ENCODE measurements at regions not wholly inside any gene's neighbourhood (a gene's known extent, or its start where the extent isn't known, plus 50 kb on each side); places are given as distances from the start of the nearest gene placed in this dataset.

DNA sequence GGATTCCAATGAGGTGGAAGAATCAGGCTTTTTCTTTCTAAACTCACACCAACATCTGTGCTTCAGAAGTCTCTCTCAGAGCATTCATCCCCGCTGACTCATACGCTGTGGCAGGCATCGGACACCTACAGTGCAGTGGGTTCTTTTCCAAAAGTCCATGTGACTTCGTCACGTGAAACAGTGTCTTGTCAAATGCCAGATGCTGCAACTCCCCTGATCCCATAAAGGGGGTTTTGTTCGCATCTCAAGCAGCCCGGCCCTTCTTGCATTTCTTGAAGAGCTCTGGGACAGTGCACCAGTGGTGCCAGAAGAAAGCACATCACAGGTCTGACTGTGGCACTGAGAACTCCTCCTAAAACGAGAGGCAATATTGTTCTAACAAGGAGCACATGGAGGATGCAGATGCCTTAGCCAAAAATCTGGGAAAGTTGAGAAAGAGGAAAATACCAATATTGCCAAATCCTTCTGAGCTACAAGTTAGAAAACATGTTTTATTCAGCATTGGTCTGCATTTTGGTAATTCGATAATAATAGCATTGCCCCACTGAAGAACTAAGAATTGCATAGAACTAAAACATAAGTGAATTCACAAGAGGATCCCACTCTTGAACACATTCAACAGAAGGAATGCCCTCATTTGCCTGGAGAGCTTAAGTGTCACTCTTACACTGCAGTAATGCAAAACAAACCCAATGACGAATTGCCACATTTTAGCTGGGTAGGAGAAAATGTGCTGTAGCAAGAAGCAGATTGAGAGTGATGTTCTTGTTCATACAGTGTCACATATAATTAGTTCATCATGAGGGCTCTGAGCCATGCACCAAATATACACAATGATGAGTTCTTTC, 204.4 kb downstream of the CXCL12 start:
- H3K4me1 ChIP-seq (ENCODE audit: low read length) = no peaks in the 10 kb centered on the region
- no peaks in the 10 kb centered on the region for H4K20me1 ChIP-seq (ENCODE audit: insufficient read depth, low read length)
- no peaks in the 10 kb centered on the region for H3K9me3 ChIP-seq (ENCODE audit: insufficient read depth, low read length)
- no peak overlapping the region for H3K4me3 ChIP-seq (ENCODE audit: low read length)
- no peak overlapping the region for H3K9ac ChIP-seq (ENCODE audit: low read length)
- H2AFZ ChIP-seq (ENCODE audit: low read depth, low read length) = no peak overlapping the region
- H3K27me3 ChIP-seq (ENCODE audit: low read depth, low read length) = no peaks in the 10 kb centered on the region
- no peaks in the 10 kb centered on the region for H3K36me3 ChIP-seq (replicated peaks; ENCODE audit: low read depth, low read length)
- no peaks in the 10 kb centered on the region for H3K79me2 ChIP-seq (ENCODE audit: low read length)
- no peak overlapping the region for H3K27ac ChIP-seq (ENCODE audit: low read length)
- TF ChIP-seq, protein P1, sequence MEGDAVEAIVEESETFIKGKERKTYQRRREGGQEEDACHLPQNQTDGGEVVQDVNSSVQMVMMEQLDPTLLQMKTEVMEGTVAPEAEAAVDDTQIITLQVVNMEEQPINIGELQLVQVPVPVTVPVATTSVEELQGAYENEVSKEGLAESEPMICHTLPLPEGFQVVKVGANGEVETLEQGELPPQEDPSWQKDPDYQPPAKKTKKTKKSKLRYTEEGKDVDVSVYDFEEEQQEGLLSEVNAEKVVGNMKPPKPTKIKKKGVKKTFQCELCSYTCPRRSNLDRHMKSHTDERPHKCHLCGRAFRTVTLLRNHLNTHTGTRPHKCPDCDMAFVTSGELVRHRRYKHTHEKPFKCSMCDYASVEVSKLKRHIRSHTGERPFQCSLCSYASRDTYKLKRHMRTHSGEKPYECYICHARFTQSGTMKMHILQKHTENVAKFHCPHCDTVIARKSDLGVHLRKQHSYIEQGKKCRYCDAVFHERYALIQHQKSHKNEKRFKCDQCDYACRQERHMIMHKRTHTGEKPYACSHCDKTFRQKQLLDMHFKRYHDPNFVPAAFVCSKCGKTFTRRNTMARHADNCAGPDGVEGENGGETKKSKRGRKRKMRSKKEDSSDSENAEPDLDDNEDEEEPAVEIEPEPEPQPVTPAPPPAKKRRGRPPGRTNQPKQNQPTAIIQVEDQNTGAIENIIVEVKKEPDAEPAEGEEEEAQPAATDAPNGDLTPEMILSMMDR (IDR thresholded peaks at IDR 0.05; ENCODE audit: low read depth, low read length) = no peak
- no peak for TF ChIP-seq EZH2phosphoT487 (IDR thresholded peaks at IDR 0.05; ENCODE audit: low read depth)
- H3K4me2 ChIP-seq (ENCODE audit: low read length) = no peak overlapping the region

DNA sequence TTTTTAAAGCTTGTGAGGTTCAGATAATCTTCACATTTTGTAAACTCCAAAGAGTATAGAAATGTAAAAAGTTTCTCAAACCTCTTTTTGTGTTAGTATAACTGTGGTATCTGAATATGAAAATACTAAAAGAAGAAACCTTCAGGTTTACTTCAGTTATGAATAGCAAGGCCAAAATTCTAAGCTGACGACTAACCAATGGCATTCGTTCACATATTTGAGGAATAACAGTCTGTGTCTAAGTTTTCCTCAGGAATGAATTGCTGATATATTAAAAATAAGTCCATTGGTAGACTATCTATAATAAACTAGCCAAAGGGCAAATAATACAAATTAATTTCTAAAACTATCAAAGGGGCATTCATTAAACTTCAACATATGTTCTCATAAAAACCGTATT, 206.0 kb downstream of the CXCL12 start:
- no peaks in the 10 kb centered on the region for H3K27me3 ChIP-seq (ENCODE audit: low read depth, low read length)
- no peak overlapping the region for H3K4me2 ChIP-seq (ENCODE audit: low read length)
- H3K9ac ChIP-seq (ENCODE audit: low read length) = no peak overlapping the region
- no peaks in the 10 kb centered on the region for H3K4me1 ChIP-seq (ENCODE audit: low read length)
- H3K9me3 ChIP-seq (ENCODE audit: insufficient read depth, low read length) = no peaks in the 10 kb centered on the region
- no peak for TF ChIP-seq EZH2phosphoT487 (IDR thresholded peaks at IDR 0.05; ENCODE audit: low read depth)
- TF ChIP-seq, protein P1 (IDR thresholded peaks at IDR 0.05; ENCODE audit: low read depth, low read length) = no peak
- H3K79me2 ChIP-seq (ENCODE audit: low read length) = no peaks in the 10 kb centered on the region
- H3K27ac ChIP-seq (ENCODE audit: low read length) = no peak overlapping the region
- no peak overlapping the region for H2AFZ ChIP-seq (ENCODE audit: low read depth, low read length)
- no peaks in the 10 kb centered on the region for H4K20me1 ChIP-seq (ENCODE audit: insufficient read depth, low read length)
- no peaks in the 10 kb centered on the region for H3K36me3 ChIP-seq (replicated peaks; ENCODE audit: low read depth, low read length)
- no peak overlapping the region for H3K4me3 ChIP-seq (ENCODE audit: low read length)

DNA sequence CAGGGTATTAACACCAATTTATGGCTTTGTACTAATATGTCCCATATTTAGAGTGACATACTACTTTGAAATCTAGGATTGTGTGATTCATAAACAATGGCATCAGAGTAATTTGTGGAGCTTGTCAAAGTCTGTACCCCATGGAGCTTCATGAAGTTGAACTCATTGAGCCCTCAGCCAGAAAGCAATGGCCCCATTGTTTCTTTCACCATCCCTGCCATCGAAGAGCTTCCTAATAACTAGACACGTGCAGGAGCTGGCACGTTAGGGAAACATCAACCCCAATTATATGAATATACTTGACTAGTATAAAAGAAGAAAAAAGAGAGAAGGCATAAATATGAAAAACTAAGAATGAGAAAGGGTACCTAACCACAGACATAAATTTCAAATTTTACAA, 206.6 kb downstream of the CXCL12 start:
- Histone ChIP-seq H2AFZ (ENCODE audit: low read depth, low read length) (no peak overlapping the region), H3K27ac (ENCODE audit: low read length) (no peak overlapping the region), H3K9ac (ENCODE audit: low read length) (no peak overlapping the region), H3K79me2 (ENCODE audit: low read length) (no peaks in the 10 kb centered on the region), H3K27me3 (ENCODE audit: low read depth, low read length) (no peaks in the 10 kb centered on the region), H4K20me1 (ENCODE audit: insufficient read depth, low read length) (no peaks in the 10 kb centered on the region), H3K4me1 (ENCODE audit: low read length) (no peaks in the 10 kb centered on the region), H3K4me3 (ENCODE audit: low read length) (no peak overlapping the region), H3K36me3 (replicated peaks; ENCODE audit: low read depth, low read length) (no peaks in the 10 kb centered on the region), H3K9me3 (ENCODE audit: insufficient read depth, low read length) (no peaks in the 10 kb centered on the region), H3K4me2 (ENCODE audit: low read length) (no peak overlapping the region)
- TF ChIP-seq, protein P1 (IDR thresholded peaks at IDR 0.05; ENCODE audit: low read depth, low read length) = no peak
- no peak for TF ChIP-seq EZH2phosphoT487 (IDR thresholded peaks at IDR 0.05; ENCODE audit: low read depth)

DNA sequence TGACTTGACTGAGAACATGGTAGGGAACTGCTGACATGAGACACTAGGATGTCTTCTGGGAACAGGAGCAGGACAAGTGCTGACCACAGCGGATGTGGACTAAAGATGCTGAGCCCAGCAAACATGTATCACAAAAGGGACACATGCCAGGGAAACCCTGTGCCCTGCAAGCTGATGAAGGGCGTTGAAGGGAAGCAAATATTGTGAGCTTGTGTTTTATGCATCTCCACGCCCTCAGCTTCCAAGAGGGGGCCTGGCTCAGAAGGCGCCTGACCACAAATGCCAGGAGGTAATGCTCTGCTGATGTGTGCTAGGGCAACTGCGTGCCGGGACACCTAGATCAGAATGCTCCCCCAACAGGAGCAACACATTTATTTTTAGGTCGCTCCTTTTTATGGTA, 207.3 kb downstream of the CXCL12 start:
- no peak for TF ChIP-seq EZH2phosphoT487 (IDR thresholded peaks at IDR 0.05; ENCODE audit: low read depth)
- TF ChIP-seq, protein P1 (IDR thresholded peaks at IDR 0.05; ENCODE audit: low read depth, low read length) = no peak

More for the DNA sequence above, 207.3 kb downstream of the CXCL12 start:
- H3K4me2 ChIP-seq (ENCODE audit: low read length) = no peak overlapping the region
- no peaks in the 10 kb centered on the region for H3K4me1 ChIP-seq (ENCODE audit: low read length)
- no peaks in the 10 kb centered on the region for H3K79me2 ChIP-seq (ENCODE audit: low read length)
- H3K9me3 ChIP-seq (ENCODE audit: insufficient read depth, low read length) = no peaks in the 10 kb centered on the region
- no peak overlapping the region for H3K27ac ChIP-seq (ENCODE audit: low read length)
- no peak overlapping the region for H3K4me3 ChIP-seq (ENCODE audit: low read length)
- H2AFZ ChIP-seq (ENCODE audit: low read depth, low read length) = no peak overlapping the region
- no peak overlapping the region for H3K9ac ChIP-seq (ENCODE audit: low read length)
- H3K27me3 ChIP-seq (ENCODE audit: low read depth, low read length) = no peaks in the 10 kb centered on the region
- H3K36me3 ChIP-seq (replicated peaks; ENCODE audit: low read depth, low read length) = no peaks in the 10 kb centered on the region
- H4K20me1 ChIP-seq (ENCODE audit: insufficient read depth, low read length) = no peaks in the 10 kb centered on the region
